ENCODE measurements at regions not wholly inside any gene's neighbourhood (a gene's known extent, or its start where the extent isn't known, plus 50 kb on each side); places are given as distances from the start of the nearest gene placed in this dataset.
"Not testable (repeated sequence)": the region's sequence is repeated elsewhere in the genome, so short reads cannot be mapped to it uniquely, and the experiment has no call there.

DNA sequence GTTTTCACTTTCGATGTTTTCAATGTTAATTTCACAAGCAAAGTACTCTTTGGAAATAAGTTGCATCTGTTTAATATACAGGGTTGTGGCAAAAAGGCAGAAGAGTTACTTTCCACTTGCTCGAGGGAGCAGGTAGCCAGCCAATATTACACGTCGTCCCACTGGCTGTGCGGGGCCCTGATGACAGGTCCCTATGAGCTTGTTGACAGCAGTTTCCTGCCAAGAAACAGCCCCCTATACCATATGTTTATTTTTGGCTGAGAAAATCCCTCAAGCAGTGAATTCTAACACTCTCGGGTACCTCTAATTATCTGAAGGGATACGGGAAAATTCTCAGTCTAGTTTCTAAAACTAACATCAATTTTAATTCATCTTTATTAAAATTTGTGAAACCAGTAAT is 116.8 kb upstream of the SGO1 start:
- intact Hi-C loops (cut with DNase I): no loop called here
- ATAC-seq (no peak), DNase-seq (no peak)

DNA sequence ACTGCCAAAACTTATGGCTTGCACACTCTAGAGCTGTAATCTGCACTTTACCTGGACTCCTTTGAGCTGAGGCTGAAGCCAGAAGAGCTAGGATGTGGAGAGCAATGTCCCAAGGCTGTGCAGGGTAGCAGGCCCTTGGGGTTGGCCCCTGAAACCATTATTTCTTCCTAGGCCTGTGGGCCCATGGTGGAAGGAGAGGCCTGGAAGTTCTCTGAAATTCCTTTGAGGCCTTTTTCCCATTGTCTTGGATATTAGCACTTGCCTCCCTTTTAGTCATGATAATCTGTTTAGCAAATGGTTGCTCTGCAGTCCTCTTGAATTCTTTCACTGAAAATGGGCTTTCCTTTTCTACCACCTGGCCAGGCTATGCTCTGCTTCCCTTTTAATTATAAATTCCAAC is 102.0 kb upstream of the SGO1 start:
- DNase-seq (no peak), ATAC-seq (no peak)
- intact Hi-C loops (cut with DNase I): no loop called here

DNA sequence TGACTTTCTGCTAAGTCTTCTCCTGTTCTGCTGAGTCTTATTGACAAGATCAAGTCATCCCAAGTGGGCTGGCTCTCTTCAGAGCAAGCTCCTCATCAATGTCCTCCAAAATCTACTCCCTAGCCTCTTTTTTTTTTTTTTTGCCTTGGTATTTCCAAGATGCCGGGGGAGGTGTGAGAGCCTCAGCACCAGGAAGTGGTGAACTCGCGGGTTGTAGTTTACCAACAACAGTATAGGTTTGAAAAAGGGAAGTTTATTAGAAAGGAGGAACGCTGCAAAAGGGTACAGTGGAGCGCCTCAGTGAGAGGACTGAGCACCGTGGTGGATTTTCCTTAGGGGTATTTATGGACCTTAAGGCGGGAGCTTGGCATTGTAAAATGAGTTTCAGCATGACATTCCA is 94.3 kb upstream of the SGO1 start:
- intact Hi-C loops (cut with DNase I): no loop called here
- DNase-seq (no peak), ATAC-seq (no peak)

DNA sequence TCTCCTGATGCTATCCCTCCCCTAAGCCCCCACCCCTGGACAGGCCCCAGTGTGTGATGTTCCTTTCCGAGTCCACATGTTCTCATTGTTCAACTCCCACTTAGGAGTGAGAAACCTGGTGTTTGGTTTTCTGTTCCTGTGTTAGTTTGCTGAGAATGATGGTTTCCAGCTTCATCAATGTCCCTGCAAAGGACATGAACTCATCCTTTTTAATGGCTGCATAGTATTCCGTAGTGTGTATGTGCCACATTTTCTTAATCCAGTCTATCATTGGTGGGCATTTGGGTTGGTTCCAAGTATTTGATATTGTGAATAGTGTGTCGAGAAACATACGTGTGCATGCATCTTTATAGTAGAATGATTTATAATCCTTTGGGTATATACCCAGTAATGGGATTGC is 80.0 kb upstream of the SGO1 start:
- DNase-seq; ATAC-seq; intact Hi-C loops (cut with DNase I): not testable (repeated sequence)

DNA sequence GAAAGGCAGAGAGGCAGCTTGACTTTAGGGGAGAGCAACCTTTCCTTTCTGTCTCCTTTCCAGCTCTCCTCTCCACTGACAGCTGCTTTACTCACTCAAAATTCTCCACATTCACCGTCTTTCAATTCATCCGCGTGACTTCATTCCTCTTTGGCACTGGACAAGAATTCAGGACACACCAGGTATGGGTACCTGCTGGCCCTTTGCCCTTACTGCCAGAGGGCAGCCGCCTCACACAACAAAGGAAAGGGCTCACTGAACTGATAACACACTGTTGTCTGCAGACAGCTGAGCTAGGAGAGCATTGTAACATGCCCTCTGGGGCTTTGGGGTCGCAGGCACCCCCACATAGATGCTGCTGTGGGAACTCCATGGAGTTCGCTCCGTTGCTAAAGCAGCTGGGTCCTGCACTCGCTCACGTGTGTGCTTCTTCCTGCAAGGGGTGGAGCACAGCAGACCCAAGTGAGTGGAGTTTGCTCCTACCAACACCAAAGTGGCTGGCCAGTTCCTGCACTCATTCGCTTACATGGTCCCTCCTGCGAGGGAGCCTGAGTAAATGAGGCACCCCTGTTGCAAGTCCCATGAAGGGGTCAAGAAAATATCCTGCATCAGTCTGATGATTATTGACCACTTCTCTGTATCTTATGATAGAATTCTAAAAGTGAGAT is 79.0 kb upstream of the SGO1 start:
- no peak for ATAC-seq
- no peak for DNase-seq
- intact Hi-C loops (cut with DNase I): no loop called here

DNA sequence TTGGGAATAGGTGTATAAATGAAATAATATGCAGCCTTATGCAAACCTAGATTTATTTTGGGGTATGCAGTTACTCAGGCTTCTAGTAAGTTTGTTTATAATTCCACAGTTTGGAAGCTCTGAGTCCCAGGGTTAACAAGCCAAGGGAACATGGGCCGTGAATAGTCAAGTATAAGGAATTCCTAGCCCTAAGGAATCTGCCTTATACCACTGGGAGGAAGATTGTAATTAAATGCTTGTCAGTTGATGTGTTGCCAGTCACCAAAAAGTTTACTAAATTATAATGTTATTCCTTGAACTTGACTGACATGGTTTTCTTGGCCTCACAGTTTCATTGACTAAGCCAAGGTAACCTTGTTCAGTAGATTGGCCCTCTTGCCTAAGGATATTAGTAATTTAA is 72.4 kb upstream of the SGO1 start:
- DNase-seq: no peak
- ATAC-seq: no peak
- intact Hi-C loops (cut with DNase I): no loop called here

DNA sequence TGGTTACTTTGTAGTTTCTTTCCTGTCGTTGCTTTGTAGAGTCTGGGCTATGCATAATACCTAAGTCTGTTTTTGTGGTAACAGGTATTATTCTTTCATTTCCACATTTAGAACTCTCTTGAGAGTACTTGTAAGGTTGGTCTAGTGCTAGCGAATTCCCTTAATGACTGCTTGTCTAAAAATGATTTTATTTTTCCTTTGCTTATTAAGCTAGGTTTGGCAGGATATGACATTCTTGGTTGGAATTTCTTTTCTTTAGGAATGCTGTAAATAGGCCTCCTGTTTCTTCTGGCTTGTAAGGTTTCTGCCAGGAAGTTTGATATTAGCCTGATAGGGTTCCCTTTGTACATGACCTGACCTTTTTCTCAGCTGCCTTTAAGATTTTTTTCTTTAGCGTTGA is 70.1 kb upstream of the SGO1 start:
- DNase-seq (no peak), ATAC-seq (peak in 1 of 2 donors; percentile 8)
- intact Hi-C loops (cut with DNase I): no loop called here

DNA sequence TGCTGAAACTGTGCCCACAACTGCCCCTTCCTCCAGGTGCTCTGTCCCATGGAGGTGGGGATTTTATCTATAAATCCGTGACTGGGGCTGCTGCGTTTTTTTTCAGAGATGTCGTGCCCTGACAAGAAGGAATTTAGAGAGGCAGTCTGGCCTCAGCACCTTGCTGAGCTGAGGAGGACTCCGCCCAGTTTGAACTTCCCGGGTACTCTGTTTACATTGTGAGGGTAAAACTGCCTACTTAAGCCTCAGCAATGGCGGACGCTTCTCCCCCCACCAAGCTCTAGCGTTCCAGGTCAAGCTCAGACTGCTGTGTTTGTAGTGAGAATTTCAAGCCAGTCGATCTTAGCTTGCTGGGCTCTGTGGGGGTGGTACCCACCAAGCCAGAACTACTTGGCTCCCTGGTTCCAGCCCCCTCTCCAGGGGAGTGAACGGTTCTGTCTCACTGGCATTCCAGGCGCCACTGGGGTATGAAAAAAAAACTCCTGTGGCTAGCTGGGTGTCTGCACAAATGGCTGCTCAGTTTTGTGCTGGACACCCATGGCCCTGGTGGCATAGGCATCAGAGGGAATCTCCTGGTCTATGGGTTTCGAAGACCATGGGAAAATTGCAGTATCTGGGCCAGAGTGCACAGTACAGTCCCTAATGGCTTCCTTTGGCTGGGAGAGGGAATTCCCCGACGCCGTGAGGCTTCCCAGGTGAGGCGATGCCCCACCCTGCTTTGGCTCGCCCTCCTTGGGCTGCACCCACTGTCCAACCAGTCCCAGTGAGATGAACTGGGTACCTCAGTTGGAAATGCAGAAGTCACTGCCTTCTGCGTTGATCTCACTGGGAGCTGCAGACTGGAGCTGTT is 68.5 kb upstream of the SGO1 start:
- no peak for DNase-seq
- no peak for ATAC-seq
- intact Hi-C loops (cut with DNase I): no loop called here

DNA sequence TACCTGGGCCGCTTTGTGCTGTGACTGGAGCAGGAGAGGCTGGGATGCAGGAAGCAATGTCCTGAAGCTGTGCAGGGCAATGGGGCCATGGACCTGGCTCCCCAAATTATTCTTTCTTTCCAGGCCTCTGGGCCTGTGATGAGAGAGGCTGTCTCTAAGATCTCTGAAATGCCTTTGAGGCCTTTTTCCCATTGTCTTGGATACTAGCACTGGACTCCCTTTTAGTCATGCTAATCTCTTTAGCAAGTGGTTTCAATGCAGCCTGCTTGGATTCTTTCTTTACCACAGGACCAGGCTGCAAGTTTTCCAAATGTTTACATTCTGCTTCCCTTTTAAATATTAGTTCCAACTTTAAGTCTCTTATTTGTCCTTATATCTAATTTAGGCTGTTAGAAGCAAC is 64.8 kb upstream of the SGO1 start:
- intact Hi-C loops (cut with DNase I): no loop called here
- no peak for ATAC-seq
- DNase-seq: no peak

DNA sequence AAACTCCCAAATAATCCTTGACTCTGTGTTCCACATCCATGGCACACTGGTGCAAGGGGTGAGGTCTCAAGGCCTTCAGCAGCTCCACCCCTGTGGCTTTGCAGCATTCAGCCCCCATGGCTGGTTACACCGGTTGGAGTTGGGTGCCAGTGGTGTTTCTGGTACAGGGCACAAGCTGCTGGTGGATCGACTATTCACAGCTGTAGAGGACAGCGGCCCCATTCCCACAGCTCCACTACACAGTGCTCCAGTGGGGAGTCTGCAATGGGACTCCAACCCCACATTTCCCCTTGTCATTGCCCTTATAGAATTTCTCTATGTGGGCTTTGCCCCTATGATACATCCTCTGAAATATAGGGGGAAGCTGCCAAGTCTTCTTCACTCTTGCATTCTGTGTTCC is 64.3 kb upstream of the SGO1 start:
- intact Hi-C loops (cut with DNase I): no loop called here
- ATAC-seq (no peak), DNase-seq (no peak)

DNA sequence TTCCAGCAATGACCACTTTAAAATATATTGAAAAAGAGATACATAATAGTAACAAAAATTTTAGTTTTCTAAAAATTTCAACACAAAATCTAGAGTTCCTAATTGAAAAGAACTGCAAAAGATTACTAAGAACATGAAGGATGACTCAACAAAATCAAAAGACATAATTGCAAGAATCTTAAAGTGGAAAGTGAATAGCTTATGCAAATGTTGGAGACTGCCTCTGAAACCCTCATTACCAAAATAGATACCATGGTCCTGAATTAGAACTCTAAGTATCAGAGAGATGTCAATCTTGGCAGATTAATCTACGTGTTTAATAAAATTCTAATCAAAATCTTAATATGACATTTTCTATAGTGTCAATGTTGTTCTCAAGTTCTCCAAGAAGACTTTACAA is 60.7 kb upstream of the SGO1 start:
- DNase-seq: no peak

DNA sequence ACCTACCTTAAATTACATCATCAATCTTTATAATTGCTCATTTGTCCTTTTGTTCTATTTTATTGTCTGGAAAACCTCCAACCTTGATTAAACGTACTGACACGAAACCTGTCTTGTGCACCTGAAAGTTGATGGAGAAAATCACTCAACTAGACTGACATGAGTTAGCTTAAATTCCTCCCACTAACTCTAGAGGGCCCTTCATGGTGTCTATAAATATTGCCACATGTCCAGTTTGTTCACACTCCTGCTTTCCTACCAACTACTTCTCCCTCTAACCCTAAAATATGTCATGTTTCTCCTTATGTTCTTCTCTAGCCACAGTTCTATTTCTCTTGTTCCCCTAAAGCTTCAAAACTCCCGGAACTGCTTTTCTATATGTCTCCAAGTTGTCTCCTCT is 59.8 kb upstream of the SGO1 start:
- no peak for DNase-seq
- ATAC-seq: no peak
- intact Hi-C loops (cut with DNase I): no loop called here

More for the DNA sequence above, 60.7 kb upstream of the SGO1 start:
- intact Hi-C loops (cut with DNase I): no loop called here
- no peak for ATAC-seq

DNA sequence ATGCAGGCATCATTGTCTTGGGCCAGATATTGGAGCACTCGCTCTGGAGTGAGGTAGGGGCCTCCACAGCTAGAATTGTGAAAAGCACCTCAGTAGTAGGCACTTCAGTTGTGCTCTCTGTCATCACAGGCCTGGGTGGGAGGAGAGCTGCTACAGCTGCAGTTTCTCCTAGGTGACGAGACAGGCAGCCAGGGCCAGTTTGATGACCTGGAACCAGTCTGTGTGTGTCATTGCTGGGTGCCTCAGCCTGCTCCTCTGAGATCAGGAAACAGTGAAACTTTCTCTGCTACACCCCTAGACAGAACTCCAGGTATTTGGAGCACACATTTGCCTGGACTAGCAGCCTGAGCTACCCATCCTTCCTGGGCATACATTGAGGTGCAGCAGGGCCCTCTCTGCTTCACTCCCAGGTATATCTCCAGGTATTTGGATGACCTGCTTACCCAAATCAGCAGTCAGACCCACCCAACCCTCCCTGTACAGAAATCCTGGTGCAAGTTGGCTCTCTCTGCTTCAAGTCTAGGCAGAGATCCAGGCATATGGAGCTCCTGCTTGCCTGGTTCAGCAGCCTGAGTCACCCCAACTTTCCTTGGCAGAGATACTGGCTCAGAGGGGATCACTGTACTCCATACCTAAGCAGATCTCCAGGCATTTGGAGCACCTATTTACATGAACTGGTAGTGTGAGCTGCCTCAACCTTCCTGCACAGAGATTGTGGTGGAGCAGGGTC is 54.3 kb upstream of the SGO1 start:
- intact Hi-C loops (cut with DNase I): no loop called here
- DNase-seq (no peak), ATAC-seq (no peak)

DNA sequence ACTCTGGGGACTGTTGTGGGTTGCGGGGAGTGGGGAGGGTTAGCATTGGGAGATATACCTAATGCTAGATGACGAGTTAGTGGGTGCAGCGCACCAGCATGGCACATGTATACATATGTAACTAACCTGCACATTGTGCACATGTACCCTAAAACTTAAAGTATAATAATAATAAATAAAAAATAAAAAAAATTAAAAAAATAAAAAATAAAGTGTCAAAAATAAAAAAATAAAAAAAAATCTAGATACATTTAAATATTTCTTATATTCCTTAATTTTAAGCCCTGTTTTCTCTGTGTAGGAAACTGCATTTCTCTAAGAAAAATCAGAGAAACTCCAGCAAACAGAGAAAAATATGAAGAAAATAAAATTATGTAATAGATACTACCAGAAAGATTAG is 52.2 kb upstream of the SGO1 start:
- intact Hi-C loops (cut with DNase I): not testable (repeated sequence)

DNA sequence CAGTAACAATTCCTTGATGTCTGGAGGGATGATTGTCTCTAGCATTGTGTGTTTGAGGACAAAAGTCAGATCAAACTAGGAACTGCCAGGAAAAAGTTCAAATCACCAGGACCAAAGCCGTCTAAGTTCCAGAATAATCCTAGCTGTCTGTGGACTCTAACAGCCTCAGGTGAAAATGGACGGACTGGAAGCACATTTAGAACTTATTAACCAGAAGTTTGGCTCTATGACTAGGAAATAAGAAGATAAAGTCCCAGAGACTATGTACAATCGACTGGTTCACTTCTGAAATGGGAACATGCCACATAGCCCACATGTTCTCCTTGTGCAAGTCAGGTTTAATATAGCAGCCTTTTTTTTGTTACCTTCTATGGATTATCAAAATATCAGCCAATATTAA is 50.6 kb upstream of the SGO1 start:
- ATAC-seq: no peak
- intact Hi-C loops (cut with DNase I): no loop called here
- DNase-seq: no peak

More for the DNA sequence above, 52.2 kb upstream of the SGO1 start:
- not testable (repeated sequence) for ATAC-seq, DNase-seq
